ENCODE measurements at regions not wholly inside any gene's neighbourhood (a gene's known extent, or its start where the extent isn't known, plus 50 kb on each side); places are given as distances from the start of the nearest gene placed in this dataset.
A peak's percentile ranks its signal among the peaks of the same experiment; 100 is the strongest.

DNA sequence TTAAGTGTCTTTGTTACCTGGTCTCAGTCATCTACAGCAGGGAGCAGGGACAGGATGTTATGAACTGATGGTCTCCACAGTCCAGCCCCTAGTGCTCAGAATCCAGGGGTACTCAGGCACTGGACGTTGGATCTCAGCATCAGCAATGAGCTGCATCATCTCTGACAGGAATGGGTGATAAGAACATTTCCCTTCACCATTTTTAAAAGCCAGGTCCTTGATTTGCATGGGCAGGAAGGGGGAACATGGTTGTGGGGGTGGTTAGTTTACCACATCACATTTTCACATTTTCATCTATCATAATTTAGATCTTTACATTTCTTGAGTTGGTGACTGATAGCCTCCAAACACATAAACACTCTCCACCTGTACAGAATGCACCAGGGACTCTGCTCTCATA, 427.8 kb upstream of the NPVF start:
- H3K4me1 Mint-ChIP-seq (ENCODE audit: unreplicated experiment), result peaks cover 57% of the 10 kb centered on the region
- no peaks in the 10 kb centered on the region for H3K9me3 Mint-ChIP-seq
- TF ChIP-seq, protein P1, sequence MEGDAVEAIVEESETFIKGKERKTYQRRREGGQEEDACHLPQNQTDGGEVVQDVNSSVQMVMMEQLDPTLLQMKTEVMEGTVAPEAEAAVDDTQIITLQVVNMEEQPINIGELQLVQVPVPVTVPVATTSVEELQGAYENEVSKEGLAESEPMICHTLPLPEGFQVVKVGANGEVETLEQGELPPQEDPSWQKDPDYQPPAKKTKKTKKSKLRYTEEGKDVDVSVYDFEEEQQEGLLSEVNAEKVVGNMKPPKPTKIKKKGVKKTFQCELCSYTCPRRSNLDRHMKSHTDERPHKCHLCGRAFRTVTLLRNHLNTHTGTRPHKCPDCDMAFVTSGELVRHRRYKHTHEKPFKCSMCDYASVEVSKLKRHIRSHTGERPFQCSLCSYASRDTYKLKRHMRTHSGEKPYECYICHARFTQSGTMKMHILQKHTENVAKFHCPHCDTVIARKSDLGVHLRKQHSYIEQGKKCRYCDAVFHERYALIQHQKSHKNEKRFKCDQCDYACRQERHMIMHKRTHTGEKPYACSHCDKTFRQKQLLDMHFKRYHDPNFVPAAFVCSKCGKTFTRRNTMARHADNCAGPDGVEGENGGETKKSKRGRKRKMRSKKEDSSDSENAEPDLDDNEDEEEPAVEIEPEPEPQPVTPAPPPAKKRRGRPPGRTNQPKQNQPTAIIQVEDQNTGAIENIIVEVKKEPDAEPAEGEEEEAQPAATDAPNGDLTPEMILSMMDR (conservative IDR thresholded peaks at IDR 0.05), result no peak
- DNase-seq (ENCODE audit: extremely low spot score, unreplicated experiment), result no peak
- H3K27ac Mint-ChIP-seq, result no peak overlapping the region
- no peaks in the 10 kb centered on the region for H3K36me3 Mint-ChIP-seq
- H3K27me3 Mint-ChIP-seq, result peaks cover 19% of the 10 kb centered on the region
- no peak overlapping the region for H3K4me3 Mint-ChIP-seq

DNA sequence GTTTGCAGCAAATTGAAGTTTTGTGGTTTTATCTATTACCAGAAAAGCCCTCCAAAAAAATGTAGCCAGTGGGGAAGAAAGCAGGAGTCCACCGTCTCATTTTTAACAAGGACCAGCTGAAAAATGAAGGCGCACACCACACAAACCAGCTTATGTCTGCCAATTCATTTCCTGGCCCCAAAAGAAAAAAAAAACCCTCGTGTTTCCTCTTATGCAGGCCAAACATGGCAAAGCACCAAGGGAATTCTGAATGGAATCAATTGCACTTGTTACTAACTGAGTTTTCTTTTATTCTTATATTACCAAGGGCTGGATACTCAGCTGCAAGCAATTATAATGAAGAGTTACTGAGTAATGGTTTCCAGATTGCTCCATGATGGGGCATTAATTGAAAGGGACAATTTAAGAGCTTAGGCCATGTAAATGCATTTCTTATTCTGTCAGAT, 428.3 kb upstream of the NPVF start:
- Mint-ChIP-seq H3K9me3 (no peaks in the 10 kb centered on the region), H3K4me3 (peak overlapping the region; percentile 5), H3K27me3 (peaks cover 19% of the 10 kb centered on the region), H3K36me3 (no peaks in the 10 kb centered on the region), H3K4me1 (ENCODE audit: unreplicated experiment) (peaks cover 57% of the 10 kb centered on the region), H3K27ac (no peak overlapping the region)
- TF ChIP-seq, protein P1 (conservative IDR thresholded peaks at IDR 0.05), result no peak
- DNase-seq (ENCODE audit: extremely low spot score, unreplicated experiment), result no peak

DNA sequence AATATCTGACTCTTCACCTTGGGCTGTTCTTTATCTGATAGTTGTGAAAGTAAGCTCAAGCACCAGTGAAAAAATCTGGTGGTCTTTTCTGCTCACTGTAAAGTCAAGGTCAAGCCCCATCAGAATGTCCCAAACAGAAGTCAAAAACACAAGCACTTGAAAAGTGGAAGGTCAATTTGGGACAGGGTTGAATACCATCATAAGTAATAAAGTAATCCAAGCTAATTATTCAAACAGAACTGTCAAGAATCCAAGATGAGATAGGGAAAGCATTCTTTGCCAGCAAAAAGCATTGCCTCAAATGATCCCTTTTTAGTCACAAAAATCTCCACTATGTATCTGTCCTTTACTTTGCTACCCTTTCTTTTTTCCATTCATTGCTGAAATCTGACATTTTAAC, 430.1 kb upstream of the NPVF start:
- no peaks in the 10 kb centered on the region for H3K36me3 Mint-ChIP-seq
- no peak for DNase-seq (ENCODE audit: extremely low spot score, unreplicated experiment)
- peaks cover 19% of the 10 kb centered on the region for H3K27me3 Mint-ChIP-seq
- TF ChIP-seq, protein P1 (conservative IDR thresholded peaks at IDR 0.05), result no peak
- no peak overlapping the region for H3K27ac Mint-ChIP-seq
- H3K9me3 Mint-ChIP-seq, result no peaks in the 10 kb centered on the region
- no peak overlapping the region for H3K4me3 Mint-ChIP-seq
- H3K4me1 Mint-ChIP-seq (ENCODE audit: unreplicated experiment), result peaks cover 44% of the 10 kb centered on the region

DNA sequence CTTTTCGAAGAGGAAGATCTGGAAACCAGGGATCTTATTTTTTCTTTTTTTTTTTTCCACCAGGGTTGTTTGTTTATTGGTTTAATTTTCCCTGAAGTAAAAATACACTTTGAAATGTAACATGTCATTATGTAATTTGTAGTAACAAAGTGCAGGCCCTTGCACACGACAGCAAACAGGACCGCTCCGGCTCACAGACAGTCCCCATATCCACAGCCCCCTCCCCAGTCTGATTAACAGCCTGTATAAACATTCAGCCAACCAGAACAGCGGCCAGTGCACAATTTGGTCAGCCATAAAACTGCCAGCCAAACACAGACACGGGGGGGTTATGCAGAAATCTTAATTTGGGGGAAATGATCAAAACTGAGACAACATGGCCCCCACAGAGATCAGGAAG, 431.6 kb upstream of the NPVF start:
- Mint-ChIP-seq H3K27ac (no peak overlapping the region), H3K4me3 (no peak overlapping the region), H3K27me3 (peaks cover 28% of the 10 kb centered on the region), H3K4me1 (ENCODE audit: unreplicated experiment) (peaks cover 52% of the 10 kb centered on the region), H3K36me3 (no peaks in the 10 kb centered on the region), H3K9me3 (no peaks in the 10 kb centered on the region)
- TF ChIP-seq, protein P1 (conservative IDR thresholded peaks at IDR 0.05), result no peak
- DNase-seq (ENCODE audit: extremely low spot score, unreplicated experiment), result no peak

DNA sequence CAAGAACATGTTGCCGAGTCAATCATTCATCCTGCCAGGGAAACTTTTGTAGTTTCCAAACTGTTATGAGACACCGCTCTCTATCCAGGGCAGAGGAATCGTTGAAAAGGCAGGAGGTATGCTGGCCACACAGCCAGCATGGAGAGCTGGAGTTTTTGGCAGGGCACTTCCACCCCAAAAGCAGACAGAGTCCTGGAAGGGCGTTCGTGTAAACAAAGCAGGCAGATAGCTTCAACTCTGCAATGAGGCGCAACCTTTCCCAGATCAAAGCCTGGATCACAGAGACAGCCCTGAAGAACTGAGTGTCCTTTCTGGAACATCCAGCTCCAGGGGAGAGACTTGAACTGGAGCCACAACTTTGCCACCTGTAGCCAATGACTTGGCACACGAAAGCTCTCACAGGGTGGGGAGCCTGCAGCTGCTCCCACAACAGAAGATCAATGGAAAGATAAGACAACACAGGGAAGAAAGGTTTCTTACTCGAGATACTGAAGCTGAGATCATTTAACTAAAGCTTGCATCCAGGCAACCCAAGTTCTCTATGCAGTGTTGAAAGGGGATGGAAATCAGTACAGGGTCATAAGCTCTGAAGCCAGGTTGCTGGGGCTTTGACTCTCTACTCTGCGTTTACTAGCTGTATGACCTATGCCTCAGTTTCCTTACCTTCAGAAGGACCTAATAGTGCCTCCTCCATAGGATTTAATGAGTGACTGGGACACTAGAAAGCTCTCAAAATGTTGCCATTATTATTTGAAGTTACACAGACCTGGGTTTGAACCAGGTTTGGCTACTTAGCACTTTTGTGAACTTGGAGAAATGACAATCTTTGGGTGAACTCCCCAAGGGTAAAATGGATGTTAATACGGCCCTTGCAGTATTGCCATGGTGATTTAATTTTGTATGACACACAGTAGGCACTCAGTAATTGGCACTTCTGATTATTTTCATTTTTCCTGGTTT, 434.8 kb upstream of the NPVF start:
- no peak for DNase-seq (ENCODE audit: extremely low spot score, unreplicated experiment)
- Mint-ChIP-seq H3K27me3 (peaks cover 30% of the 10 kb centered on the region), H3K9me3 (no peaks in the 10 kb centered on the region), H3K27ac (no peak overlapping the region), H3K4me3 (no peak overlapping the region), H3K4me1 (ENCODE audit: unreplicated experiment) (peaks cover 41% of the 10 kb centered on the region), H3K36me3 (no peaks in the 10 kb centered on the region)
- TF ChIP-seq, protein P1 (conservative IDR thresholded peaks at IDR 0.05), result no peak
